GM12878 (cell line): ENCODE measurements at regions not wholly inside any gene's neighbourhood (a gene's known extent, or its start where the extent isn't known, plus 50 kb on each side); places are given as distances from the start of the nearest gene placed in this dataset.

Experiments used
- BRCA1 ChIP-seq: IDR thresholded peaks from 2 replicates; pipeline ENCODE4 v1.6.1; 2011; ENCODE audit warnings: low read depth, low read length, improper control_type of control experiment
- CREM ChIP-seq: IDR thresholded peaks from 2 replicates; pipeline ENCODE4 v1.6.1; 2014; ENCODE audit warnings: antibody characterized with exemption, low read depth
- ZSCAN29 ChIP-seq: fragments of 450-650 bp; IDR thresholded peaks from 2 replicates; pipeline ENCODE4 v1.6.1; 2017; ENCODE audit warnings: mild to moderate bottlenecking, moderate library complexity
- TF ChIP-seq, protein P1 (sequence below): fragments of 450-650 bp; IDR thresholded peaks from 2 replicates; pipeline ENCODE4 v1.6.1; 2014; ENCODE audit warnings: mild to moderate bottlenecking

DNA sequence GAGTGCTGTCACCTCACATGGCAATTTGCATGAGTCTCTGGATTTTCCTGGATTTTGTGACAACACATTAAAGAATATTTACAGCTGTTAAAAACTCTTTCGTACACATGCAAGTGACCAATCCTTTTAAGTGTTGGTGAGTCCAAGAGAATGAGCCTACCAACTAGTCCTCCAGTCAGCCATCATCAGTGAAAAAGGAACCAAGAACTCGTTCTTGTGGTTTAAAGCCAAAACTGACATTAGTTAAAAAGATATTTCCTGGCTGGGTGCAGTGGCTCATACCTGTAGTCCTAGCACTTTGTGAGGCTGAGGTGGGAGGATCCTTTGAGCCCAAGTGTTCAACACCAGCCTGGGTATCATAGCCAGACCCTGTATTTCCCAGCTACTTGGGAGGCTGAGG, 215.4 kb upstream of the ITGA4 start:
- no peak for TF ChIP-seq ZSCAN29
- no peak for TF ChIP-seq BRCA1
- TF ChIP-seq, protein P1, sequence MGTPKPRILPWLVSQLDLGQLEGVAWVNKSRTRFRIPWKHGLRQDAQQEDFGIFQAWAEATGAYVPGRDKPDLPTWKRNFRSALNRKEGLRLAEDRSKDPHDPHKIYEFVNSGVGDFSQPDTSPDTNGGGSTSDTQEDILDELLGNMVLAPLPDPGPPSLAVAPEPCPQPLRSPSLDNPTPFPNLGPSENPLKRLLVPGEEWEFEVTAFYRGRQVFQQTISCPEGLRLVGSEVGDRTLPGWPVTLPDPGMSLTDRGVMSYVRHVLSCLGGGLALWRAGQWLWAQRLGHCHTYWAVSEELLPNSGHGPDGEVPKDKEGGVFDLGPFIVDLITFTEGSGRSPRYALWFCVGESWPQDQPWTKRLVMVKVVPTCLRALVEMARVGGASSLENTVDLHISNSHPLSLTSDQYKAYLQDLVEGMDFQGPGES = no peak
- no peak for TF ChIP-seq CREM
